GM20000 (cell line): ENCODE measurements at regions not wholly inside any gene's neighbourhood (a gene's known extent, or its start where the extent isn't known, plus 50 kb on each side); places are given as distances from the start of the nearest gene placed in this dataset.

Source experiments
- DNase-seq: peaks from one replicate; pipeline ENCODE4 v3.0.0; 2012; ENCODE audit warnings: low spot score
- TF ChIP-seq, protein P1 (sequence below): IDR thresholded peaks from 2 replicates; pipeline ENCODE4 v1.5.1; 2012; ENCODE audit warnings: mild to moderate bottlenecking, control low read depth; ENCODE audit errors: extremely low read depth, missing control alignments

DNA sequence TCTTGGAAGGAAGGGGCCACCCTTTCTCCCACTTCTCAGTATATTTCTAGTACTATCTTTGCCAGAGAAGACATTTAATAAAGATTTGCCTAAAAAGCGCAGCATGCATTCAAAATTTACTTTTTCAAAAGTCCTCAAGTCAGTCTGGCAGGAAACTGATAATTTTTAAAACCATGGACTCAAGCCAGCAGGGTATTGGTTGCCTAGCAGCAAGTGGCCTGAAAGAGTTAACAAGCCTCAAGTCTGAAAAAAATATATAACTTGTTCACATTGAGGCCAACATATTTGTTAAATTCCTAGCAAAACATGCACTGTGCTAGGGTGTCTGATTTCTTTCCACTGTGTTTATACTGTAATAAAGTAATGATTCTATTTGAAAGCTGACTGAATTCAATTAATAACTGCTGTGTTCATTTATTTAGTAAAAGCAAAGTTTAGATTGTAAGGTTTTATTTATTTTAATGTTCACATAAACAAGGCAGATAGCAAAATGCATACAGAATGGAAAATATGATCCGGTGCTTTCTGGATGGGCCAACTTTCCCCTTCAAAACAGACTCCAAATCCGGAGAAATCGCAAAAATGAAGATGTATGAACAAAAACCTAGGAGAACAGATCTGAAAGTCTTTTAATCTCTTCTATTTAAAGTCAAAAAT is 218.5 kb upstream of the FGF13 start:
- TF ChIP-seq, protein P1, sequence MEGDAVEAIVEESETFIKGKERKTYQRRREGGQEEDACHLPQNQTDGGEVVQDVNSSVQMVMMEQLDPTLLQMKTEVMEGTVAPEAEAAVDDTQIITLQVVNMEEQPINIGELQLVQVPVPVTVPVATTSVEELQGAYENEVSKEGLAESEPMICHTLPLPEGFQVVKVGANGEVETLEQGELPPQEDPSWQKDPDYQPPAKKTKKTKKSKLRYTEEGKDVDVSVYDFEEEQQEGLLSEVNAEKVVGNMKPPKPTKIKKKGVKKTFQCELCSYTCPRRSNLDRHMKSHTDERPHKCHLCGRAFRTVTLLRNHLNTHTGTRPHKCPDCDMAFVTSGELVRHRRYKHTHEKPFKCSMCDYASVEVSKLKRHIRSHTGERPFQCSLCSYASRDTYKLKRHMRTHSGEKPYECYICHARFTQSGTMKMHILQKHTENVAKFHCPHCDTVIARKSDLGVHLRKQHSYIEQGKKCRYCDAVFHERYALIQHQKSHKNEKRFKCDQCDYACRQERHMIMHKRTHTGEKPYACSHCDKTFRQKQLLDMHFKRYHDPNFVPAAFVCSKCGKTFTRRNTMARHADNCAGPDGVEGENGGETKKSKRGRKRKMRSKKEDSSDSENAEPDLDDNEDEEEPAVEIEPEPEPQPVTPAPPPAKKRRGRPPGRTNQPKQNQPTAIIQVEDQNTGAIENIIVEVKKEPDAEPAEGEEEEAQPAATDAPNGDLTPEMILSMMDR = no peak
- no peak for DNase-seq

DNA sequence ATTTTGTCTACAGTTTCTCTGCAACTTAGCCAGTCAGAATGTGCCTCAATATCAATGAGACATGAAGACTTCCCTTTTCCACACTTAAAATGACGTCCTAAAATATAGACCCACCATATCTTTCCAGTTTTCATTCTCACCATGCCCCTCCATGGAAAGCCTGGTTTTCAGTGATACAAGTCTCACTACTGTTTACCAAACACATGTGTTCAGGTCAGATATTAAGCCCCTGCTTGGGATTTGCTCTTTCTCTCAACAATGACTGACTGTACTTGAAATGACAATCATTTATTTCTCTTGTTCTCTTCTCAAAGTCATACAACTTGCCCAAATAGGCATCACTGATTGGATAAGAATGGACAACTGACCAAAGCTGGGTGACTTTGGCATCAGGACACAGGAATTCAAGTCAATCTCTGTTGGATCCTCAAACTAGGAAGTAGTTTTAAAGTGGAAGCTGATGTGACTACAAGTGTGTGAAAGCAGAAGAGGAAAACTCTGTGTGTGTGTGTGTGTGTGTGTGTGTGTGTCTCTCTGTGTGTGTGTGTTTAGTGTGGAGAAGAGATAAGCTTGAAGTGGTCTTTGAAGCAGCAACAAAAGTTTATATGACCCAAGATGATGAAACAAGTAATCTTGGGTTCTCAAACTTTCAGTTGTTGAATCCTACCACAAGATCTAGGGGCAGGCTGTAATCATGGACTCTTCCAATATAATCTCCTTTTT is 217.4 kb upstream of the FGF13 start:
- TF ChIP-seq, protein P1 = no peak
- DNase-seq = no peak

DNA sequence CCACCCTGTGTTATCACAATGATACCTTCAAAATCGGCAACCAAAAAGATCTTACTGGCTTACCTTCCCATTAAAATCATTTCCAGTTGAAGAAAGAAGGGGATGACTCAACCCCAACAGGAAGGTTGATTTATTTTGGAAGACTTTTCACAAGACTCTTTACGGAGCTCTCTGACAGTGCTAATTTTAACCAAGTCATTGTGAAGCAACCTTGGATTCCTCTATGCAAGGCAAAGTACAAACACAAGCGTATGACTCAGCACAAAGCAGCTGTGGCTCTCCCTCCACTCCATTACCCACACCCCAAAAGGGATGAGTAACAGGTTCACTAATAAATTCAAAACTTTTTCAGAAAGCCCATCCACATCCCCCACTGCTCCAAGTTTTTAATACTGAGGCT is 213.8 kb upstream of the FGF13 start:
- no peak for DNase-seq
- TF ChIP-seq, protein P1 = no peak

DNA sequence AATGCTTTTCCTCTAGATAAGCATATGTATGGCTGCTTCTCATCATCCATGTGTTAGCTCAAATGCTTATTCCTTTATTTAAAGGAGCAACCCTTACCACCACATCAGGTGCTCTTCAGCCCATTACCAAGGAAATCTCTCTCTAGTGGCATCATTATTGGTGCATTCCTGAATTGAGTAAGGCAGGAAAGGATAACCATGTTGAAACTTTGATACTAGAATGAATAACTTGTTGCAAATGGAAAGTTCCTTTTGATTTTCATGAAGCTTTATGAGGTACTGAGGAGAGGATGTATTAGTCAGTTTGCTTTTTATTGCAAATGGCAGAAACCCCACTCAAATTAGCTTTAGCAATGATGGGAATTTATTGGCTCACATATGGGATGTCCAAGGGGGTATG is 212.3 kb upstream of the FGF13 start:
- TF ChIP-seq, protein P1 = no peak
- no peak for DNase-seq

DNA sequence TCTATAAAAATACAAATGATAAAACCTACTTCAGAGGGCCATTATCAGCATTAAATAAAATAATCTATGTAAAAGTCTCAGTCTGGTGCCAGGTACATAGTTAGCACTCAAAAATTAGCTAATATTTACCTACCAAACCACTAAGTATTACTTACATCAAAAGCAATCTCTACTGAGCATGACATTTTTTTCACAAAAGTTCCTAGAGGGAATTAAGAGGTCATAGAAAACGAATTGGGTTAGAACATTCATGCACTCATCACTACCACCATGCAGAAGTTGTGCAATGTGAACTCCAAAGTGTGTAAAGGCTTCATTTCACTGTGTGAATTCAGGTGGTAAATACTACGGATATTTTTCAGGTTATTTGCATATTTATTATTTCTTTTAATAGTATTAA is 209.5 kb upstream of the FGF13 start:
- TF ChIP-seq, protein P1 = no peak
- DNase-seq = no peak

DNA sequence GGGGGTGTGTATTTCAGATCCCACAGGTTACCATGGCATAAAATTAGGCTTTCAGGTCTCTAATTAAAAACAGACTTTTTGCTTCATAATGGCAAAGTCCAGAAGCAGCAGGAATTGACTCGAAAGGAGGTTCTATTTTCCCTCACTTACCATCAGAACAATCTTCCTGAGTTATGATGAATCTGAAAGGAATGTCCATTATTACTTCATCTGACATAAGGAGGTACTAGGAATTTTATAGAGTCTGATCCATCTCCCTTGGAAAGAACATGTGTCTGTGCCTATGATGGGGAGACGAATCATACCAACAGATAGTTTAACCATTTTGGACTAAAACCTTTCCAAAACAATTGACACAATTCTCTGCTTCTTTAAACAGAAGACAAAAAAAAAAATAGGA is 206.3 kb upstream of the FGF13 start:
- no peak for DNase-seq
- TF ChIP-seq, protein P1 = no peak

DNA sequence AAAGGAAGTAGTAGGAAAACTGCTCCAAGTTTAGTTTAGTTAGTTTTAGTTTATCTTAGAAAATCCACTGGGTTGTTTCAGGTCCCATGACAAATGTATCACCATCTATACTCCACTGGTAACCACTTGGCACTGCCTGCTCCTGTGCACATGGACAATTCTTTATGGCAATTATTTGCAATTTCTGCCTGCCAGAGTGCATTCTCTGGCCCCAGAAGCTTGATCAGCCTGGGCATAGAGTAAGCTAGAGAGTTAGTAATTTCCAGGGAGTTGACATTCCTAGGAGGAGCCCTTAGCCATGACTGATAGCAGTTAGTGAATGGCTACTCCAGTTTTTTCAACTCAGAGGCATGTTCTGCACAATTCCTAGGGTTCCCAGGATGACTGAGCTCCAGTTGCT is 203.2 kb upstream of the FGF13 start:
- DNase-seq = no peak
- TF ChIP-seq, protein P1 = no peak
